ENCODE measurements at regions not wholly inside any gene's neighbourhood (a gene's known extent, or its start where the extent isn't known, plus 50 kb on each side); places are given as distances from the start of the nearest gene placed in this dataset.

DNA sequence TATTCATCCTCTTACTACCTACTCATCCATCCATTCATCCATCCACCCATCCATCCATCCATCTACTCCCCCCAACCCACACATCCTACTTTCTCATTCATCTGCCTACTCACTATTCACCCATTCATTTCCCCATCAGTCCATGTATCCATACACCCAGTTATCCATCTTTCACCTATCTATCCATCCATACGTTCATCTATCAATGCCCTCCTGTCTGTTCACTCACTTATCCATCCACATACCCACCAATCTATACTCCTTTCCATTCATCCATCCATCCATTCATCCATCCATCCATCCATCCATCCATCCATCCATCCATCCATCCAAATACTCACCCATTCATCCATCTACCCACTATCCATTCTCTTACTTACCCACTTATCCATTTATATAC lies 117.8 kb upstream of the LHX5 start:
- TF ChIP-seq, protein P1, sequence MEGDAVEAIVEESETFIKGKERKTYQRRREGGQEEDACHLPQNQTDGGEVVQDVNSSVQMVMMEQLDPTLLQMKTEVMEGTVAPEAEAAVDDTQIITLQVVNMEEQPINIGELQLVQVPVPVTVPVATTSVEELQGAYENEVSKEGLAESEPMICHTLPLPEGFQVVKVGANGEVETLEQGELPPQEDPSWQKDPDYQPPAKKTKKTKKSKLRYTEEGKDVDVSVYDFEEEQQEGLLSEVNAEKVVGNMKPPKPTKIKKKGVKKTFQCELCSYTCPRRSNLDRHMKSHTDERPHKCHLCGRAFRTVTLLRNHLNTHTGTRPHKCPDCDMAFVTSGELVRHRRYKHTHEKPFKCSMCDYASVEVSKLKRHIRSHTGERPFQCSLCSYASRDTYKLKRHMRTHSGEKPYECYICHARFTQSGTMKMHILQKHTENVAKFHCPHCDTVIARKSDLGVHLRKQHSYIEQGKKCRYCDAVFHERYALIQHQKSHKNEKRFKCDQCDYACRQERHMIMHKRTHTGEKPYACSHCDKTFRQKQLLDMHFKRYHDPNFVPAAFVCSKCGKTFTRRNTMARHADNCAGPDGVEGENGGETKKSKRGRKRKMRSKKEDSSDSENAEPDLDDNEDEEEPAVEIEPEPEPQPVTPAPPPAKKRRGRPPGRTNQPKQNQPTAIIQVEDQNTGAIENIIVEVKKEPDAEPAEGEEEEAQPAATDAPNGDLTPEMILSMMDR (conservative IDR thresholded peaks at IDR 0.05; ENCODE audit: control insufficient read depth, insufficient read depth, low read depth, low read length): no peak
- no peak for DNase-seq (ENCODE audit: low read depth)
- no peak overlapping the region for H3K4me3 ChIP-seq (ENCODE audit: control insufficient read depth, low read depth, low read length)

DNA sequence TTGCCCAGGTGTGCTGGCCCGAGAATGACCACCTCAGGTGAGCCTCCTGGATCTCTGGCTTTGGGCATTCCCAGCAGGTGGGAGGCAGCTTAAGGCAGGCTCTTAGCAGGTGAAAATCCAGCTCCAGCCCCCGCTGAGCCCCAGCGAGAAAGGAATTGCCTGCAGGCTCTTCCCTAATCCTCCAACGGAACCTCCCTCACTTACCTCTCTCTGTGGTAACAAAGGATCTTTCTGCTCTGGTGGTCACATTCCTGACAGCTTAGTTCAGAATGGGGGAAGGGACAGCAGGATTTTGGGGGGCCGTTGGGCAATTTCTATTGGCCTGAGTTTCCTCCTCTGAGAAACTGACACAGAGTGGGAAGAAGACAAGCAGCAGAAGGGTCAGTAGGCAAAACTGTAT lies 116.0 kb upstream of the LHX5 start:
- no peak for DNase-seq (ENCODE audit: low read depth)
- TF ChIP-seq, protein P1 (conservative IDR thresholded peaks at IDR 0.05; ENCODE audit: control insufficient read depth, insufficient read depth, low read depth, low read length): no peak
- H3K4me3 ChIP-seq (ENCODE audit: control insufficient read depth, low read depth, low read length): no peak overlapping the region

DNA sequence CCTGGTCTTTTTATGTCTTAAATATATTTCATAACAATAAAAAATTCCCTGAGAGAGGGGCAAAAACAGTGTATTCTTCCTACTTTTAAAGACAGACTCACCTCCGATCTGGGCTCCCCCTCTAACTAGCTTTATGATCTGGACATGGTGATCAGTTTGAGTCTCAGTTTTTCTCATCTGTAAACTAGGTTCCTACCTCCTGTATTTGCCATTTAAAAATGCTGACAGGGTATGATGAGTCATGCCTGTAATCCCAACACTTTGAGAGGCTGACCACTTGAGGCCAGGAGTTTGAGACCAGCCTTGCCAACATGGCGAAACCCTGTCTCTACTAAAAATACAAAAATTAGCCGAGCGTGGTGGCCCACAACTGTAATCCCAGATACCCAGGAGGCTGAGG lies 114.8 kb upstream of the LHX5 start:
- no peak for DNase-seq (ENCODE audit: low read depth)
- TF ChIP-seq, protein P1 (conservative IDR thresholded peaks at IDR 0.05; ENCODE audit: control insufficient read depth, insufficient read depth, low read depth, low read length): no peak

DNA sequence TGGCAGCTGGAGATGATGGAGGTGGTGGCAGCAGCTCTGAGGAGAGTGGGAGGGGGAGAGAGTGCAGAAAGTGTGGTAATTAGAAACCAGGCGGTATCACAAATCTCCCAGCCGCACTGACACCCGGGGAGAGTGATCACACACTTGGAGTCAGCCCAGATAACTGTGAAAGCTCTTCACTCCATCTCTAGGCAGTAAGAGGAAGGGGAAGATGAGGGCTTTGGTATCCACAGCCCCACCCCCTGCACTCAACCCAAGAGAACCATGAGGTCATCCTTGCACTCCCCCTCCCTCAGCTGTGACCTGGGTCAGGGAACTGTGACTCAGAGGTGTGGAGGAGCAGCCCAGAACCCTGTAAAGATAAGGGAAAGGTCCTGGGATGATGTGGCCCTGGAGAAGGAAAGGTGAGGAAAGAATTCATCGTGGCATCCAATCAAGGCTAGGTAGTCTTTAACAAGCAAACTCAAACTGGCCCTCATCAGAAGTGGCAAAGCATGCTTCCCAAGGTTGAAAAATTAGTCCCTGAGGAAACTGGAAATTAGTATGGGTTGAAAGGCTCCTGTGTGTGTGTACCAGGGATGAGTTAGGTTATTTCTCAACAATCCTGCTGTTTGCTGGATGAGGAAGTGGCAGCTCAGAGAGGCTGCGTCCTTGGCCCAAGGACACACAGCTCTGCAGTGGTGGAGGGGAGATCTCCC lies 111.0 kb upstream of the LHX5 start:
- DNase-seq (ENCODE audit: low read depth): no peak
- no peak overlapping the region for H3K4me3 ChIP-seq (ENCODE audit: control insufficient read depth, low read depth, low read length)
- TF ChIP-seq, protein P1 (conservative IDR thresholded peaks at IDR 0.05; ENCODE audit: control insufficient read depth, insufficient read depth, low read depth, low read length): no peak

More for the DNA sequence above, 114.8 kb upstream of the LHX5 start:
- no peak overlapping the region for H3K4me3 ChIP-seq (ENCODE audit: control insufficient read depth, low read depth, low read length)

DNA sequence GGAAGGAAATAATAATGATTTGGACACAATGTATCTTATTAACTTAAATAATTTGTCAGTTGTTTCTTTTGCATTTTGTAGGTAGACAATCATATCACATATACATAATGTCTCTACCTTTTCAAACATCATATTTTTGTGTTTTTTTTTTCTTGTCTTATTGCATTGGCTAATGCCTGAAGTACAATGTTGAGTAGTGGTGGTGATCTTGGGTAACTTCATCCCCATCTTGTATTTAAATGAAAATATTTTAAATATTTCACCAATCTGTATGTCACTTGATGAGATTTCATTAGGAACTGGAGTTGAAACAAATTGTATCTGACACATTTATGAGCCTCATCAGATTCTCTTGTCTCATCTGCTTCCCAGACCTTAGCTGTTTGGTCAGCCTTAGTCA lies 109.7 kb upstream of the LHX5 start:
- no peak overlapping the region for H3K4me3 ChIP-seq (ENCODE audit: control insufficient read depth, low read depth, low read length)
- no peak for DNase-seq (ENCODE audit: low read depth)
- TF ChIP-seq, protein P1 (conservative IDR thresholded peaks at IDR 0.05; ENCODE audit: control insufficient read depth, insufficient read depth, low read depth, low read length): no peak

DNA sequence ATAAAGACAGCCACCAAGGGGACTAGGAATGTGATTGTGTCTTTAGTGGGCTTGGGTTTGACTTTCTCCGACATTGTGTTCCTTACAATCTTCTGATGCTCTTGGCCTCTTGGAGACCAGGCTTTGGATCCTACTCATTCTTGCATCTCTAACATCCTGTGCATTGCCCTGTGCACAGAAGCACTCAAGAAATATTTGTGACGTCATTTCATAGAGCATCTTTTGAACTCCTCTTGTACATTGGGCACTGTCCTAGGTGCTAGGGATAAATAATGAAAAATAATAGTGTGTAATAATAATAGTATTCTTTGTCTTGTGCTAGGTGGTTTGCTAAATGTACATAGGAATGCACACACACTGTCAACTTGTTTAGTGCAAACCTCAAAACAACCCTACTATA lies 108.8 kb upstream of the LHX5 start:
- TF ChIP-seq, protein P1 (conservative IDR thresholded peaks at IDR 0.05; ENCODE audit: control insufficient read depth, insufficient read depth, low read depth, low read length): no peak
- no peak for DNase-seq (ENCODE audit: low read depth)
- no peak overlapping the region for H3K4me3 ChIP-seq (ENCODE audit: control insufficient read depth, low read depth, low read length)

Measured in fibroblast of mammary gland (primary cell).